ENCODE measurements at regions not wholly inside any gene's neighbourhood (a gene's known extent, or its start where the extent isn't known, plus 50 kb on each side); places are given as distances from the start of the nearest gene placed in this dataset.

DNA sequence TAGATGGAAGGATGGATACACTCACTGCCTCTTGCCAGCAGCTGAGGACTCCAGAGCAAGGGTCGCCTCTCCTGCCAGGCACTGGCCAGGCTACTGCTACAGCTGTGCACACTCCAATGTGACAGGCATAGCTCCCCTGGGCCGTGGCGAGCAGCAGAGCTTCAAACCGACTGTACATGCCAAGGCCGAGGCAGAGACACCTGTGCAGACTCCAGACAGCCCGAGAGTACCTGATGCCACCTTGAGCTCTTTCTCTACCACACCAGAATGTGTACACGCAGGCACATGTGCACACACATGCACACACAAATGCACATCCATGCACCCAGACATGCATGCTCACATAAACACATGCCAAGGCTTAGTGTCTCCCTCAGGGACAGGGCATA, 508.3 kb upstream of the MYT1L start:
- no peaks in the 10 kb centered on the region for H3K9me3 ChIP-seq (ENCODE audit: control insufficient read depth in 1 of 2, insufficient read depth in 1 of 2, low read depth in 1 of 2, low read length in 2 of 2)
- H3K27ac ChIP-seq (ENCODE audit: low read depth, low read length), result no peak overlapping the region
- no peak for DNase-seq (ENCODE audit: low read depth, low spot score)
- no peak overlapping the region for H3K4me3 ChIP-seq (replicated peaks in 1 of 2; ENCODE audit: low read depth in 1 of 2, low read length in 2 of 2)
- H3K36me3 ChIP-seq (ENCODE audit: control insufficient read depth in 1 of 2, insufficient read depth in 2 of 2, low read length in 2 of 2), result no peaks in the 10 kb centered on the region
- no peaks in the 10 kb centered on the region for H4K20me1 ChIP-seq (ENCODE audit: insufficient read depth)
- CTCF ChIA-PET, result no interaction called here
- peaks cover 13% of the 10 kb centered on the region; the same call in 1 of the 2 replicates for H3K27me3 ChIP-seq (ENCODE audit: insufficient read depth, low read length)
- POLR2A ChIA-PET, result no interaction called here
- no peak overlapping the region for H3K9ac ChIP-seq (ENCODE audit: low read length)
- H2AFZ ChIP-seq (ENCODE audit: low read depth, low read length, poor library complexity, severe bottlenecking), result no peak overlapping the region
- no peak for ATAC-seq
- H3K79me2 ChIP-seq (ENCODE audit: insufficient read depth, low read length), result no peaks in the 10 kb centered on the region
- RAD21 ChIA-PET (ENCODE audit: low non-redundant PET in 1 of 2, low total read pairs in 2 of 2, uncharacterized antibody in 2 of 2, unreplicated experiment in 2 of 2), result no interaction called here
- no peak for TF ChIP-seq YY1 (IDR thresholded peaks at IDR 0.05; ENCODE audit: extremely low read depth, insufficient replicate concordance, low read depth, low read length)
- no peak for TF ChIP-seq ZFX (IDR thresholded peaks at IDR 0.05)
- TF ChIP-seq, protein P1, sequence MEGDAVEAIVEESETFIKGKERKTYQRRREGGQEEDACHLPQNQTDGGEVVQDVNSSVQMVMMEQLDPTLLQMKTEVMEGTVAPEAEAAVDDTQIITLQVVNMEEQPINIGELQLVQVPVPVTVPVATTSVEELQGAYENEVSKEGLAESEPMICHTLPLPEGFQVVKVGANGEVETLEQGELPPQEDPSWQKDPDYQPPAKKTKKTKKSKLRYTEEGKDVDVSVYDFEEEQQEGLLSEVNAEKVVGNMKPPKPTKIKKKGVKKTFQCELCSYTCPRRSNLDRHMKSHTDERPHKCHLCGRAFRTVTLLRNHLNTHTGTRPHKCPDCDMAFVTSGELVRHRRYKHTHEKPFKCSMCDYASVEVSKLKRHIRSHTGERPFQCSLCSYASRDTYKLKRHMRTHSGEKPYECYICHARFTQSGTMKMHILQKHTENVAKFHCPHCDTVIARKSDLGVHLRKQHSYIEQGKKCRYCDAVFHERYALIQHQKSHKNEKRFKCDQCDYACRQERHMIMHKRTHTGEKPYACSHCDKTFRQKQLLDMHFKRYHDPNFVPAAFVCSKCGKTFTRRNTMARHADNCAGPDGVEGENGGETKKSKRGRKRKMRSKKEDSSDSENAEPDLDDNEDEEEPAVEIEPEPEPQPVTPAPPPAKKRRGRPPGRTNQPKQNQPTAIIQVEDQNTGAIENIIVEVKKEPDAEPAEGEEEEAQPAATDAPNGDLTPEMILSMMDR (IDR thresholded peaks at IDR 0.05 in 2 of 3, conservative IDR thresholded peaks at IDR 0.05 in 1 of 3; ENCODE audit: borderline replicate concordance in 1 of 3, insufficient read depth in 1 of 3, low read depth in 2 of 3, low read length in 2 of 3), result no peak
- TF ChIP-seq CEBPB (IDR thresholded peaks at IDR 0.05; ENCODE audit: low read depth), result no peak
- TF ChIP-seq, protein P2, sequence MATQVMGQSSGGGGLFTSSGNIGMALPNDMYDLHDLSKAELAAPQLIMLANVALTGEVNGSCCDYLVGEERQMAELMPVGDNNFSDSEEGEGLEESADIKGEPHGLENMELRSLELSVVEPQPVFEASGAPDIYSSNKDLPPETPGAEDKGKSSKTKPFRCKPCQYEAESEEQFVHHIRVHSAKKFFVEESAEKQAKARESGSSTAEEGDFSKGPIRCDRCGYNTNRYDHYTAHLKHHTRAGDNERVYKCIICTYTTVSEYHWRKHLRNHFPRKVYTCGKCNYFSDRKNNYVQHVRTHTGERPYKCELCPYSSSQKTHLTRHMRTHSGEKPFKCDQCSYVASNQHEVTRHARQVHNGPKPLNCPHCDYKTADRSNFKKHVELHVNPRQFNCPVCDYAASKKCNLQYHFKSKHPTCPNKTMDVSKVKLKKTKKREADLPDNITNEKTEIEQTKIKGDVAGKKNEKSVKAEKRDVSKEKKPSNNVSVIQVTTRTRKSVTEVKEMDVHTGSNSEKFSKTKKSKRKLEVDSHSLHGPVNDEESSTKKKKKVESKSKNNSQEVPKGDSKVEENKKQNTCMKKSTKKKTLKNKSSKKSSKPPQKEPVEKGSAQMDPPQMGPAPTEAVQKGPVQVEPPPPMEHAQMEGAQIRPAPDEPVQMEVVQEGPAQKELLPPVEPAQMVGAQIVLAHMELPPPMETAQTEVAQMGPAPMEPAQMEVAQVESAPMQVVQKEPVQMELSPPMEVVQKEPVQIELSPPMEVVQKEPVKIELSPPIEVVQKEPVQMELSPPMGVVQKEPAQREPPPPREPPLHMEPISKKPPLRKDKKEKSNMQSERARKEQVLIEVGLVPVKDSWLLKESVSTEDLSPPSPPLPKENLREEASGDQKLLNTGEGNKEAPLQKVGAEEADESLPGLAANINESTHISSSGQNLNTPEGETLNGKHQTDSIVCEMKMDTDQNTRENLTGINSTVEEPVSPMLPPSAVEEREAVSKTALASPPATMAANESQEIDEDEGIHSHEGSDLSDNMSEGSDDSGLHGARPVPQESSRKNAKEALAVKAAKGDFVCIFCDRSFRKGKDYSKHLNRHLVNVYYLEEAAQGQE (IDR thresholded peaks at IDR 0.05; ENCODE audit: low read depth), result no peak
- TF ChIP-seq, protein P3, sequence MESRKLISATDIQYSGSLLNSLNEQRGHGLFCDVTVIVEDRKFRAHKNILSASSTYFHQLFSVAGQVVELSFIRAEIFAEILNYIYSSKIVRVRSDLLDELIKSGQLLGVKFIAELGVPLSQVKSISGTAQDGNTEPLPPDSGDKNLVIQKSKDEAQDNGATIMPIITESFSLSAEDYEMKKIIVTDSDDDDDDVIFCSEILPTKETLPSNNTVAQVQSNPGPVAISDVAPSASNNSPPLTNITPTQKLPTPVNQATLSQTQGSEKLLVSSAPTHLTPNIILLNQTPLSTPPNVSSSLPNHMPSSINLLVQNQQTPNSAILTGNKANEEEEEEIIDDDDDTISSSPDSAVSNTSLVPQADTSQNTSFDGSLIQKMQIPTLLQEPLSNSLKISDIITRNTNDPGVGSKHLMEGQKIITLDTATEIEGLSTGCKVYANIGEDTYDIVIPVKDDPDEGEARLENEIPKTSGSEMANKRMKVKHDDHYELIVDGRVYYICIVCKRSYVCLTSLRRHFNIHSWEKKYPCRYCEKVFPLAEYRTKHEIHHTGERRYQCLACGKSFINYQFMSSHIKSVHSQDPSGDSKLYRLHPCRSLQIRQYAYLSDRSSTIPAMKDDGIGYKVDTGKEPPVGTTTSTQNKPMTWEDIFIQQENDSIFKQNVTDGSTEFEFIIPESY (IDR thresholded peaks at IDR 0.05; ENCODE audit: extremely low read depth, insufficient replicate concordance, low read length), result no peak
- H3K4me2 ChIP-seq (ENCODE audit: low read length), result no peak overlapping the region
- intact Hi-C loops (cut with micrococcal nuclease), result no loop called here
- no peaks in the 10 kb centered on the region for H3K9me2 ChIP-seq (ENCODE audit: insufficient read depth)
- no TSS peak for BruUV-seq (replicated peaks)
- H3K4me1 ChIP-seq (ENCODE audit: control insufficient read depth in 1 of 2, insufficient read depth in 2 of 2, low read length in 2 of 2), result no peaks in the 10 kb centered on the region

All from HCT116 (cell line).